ENCODE measurements at regions not wholly inside any gene's neighbourhood (a gene's known extent, or its start where the extent isn't known, plus 50 kb on each side); places are given as distances from the start of the nearest gene placed in this dataset.
"Not testable (repeated sequence)": the region's sequence is repeated elsewhere in the genome, so short reads cannot be mapped to it uniquely, and the experiment has no call there.

DNA sequence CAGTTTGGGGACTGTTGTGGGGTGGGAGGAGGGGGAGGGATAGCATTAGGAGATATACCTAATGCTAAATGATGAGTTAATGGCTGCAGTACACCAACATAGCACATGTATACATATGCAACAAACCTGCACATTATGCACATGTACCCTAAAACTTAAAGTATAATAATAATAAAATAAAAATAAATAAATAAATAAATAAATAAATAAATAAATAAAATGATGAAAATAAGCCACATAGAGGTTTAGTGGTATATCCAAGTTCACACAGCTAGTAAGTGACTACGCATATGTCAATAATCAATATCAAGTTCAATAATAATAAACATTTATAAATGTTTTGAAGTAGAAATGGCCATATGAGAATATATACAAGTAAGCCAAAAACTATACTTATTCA, 141.7 kb upstream of the LHX8 start:
- not testable (repeated sequence) for H2BK120ac ChIP-seq (ENCODE audit: insufficient read depth, low read length, poor library complexity); H4K91ac ChIP-seq (ENCODE audit: low read depth, low read length); H2AFZ ChIP-seq (ENCODE audit: insufficient read depth, low read length, poor library complexity); H3K18ac ChIP-seq (ENCODE audit: low read length); H3K36me3 ChIP-seq (ENCODE audit: control insufficient read depth in 1 of 2, insufficient read depth in 2 of 2, low read length in 2 of 2); H3K4ac ChIP-seq (ENCODE audit: low read depth, low read length); H2BK12ac ChIP-seq (ENCODE audit: low read length); H3K79me1 ChIP-seq (ENCODE audit: low read length); H3K4me2 ChIP-seq (ENCODE audit: low read length); H4K8ac ChIP-seq (ENCODE audit: low read depth, low read length); H3K23ac ChIP-seq (ENCODE audit: low read length); H3K4me1 ChIP-seq (ENCODE audit: control insufficient read depth in 1 of 2, insufficient read depth in 2 of 2, low read length in 2 of 2); H3K14ac ChIP-seq (ENCODE audit: low read length); H3K27me3 ChIP-seq (ENCODE audit: insufficient read depth, low read length); H4K12ac ChIP-seq (ENCODE audit: low read depth, low read length); DNase-seq; H3K79me2 ChIP-seq (ENCODE audit: control insufficient read depth, insufficient read depth, low read length, poor library complexity); H2AK5ac ChIP-seq (ENCODE audit: low read length); H3K4me3 ChIP-seq (ENCODE audit: low read depth, low read length); H3K27ac ChIP-seq (ENCODE audit: low read depth, low read length); H3K9ac ChIP-seq (ENCODE audit: low read length); H2BK5ac ChIP-seq (ENCODE audit: low read depth, low read length, poor library complexity); H3K9me3 ChIP-seq (ENCODE audit: insufficient read depth, low read depth, low read length)
- no CpG with 5 or more reads among the region's 1 CpG for WGBS (ENCODE audit: extremely low coverage, insufficient coverage, insufficient read length)

DNA sequence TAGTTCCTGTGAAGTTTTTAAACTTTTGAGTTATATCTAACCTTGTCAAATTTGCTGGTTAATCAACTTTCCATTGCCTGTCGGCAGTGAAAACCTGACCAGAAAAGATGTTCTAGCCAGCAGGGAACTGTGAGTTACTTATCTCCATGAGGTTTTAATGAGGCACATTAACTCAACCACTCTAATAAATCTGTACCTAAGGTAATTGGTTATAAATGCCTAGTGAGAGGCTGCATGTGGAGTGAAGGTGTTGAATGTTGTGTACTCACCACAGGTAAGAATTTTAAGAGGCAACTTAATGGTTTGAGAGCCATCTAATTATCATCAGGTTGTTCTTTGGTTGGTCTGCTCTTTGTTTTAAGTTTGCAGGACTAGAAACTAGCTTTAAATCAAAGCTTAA, 138.4 kb upstream of the LHX8 start:
- no peak overlapping the region for H3K4me3 ChIP-seq (ENCODE audit: low read depth, low read length)
- no peak overlapping the region for H4K8ac ChIP-seq (ENCODE audit: low read depth, low read length)
- no peaks in the 10 kb centered on the region for H3K79me1 ChIP-seq (ENCODE audit: low read length)
- H2BK120ac ChIP-seq (ENCODE audit: insufficient read depth, low read length, poor library complexity): no peak overlapping the region
- H3K4me2 ChIP-seq (ENCODE audit: low read length): no peak overlapping the region
- no peaks in the 10 kb centered on the region for H3K36me3 ChIP-seq (ENCODE audit: control insufficient read depth in 1 of 2, insufficient read depth in 2 of 2, low read length in 2 of 2)
- no peak overlapping the region for H3K18ac ChIP-seq (ENCODE audit: low read length)
- no CpG with 5 or more reads among the region's 1 CpG for WGBS (ENCODE audit: extremely low coverage, insufficient coverage, insufficient read length)
- no peak overlapping the region for H2BK12ac ChIP-seq (ENCODE audit: low read length)
- H3K4me1 ChIP-seq (ENCODE audit: control insufficient read depth in 1 of 2, insufficient read depth in 2 of 2, low read length in 2 of 2): no peaks in the 10 kb centered on the region
- no peak overlapping the region for H3K23ac ChIP-seq (ENCODE audit: low read length)
- H2AFZ ChIP-seq (ENCODE audit: insufficient read depth, low read length, poor library complexity): no peak overlapping the region
- no peak overlapping the region for H2AK5ac ChIP-seq (ENCODE audit: low read length)
- no peak for DNase-seq
- no peak overlapping the region for H4K12ac ChIP-seq (ENCODE audit: low read depth, low read length)
- no peak overlapping the region for H3K27ac ChIP-seq (ENCODE audit: low read depth, low read length)
- no peaks in the 10 kb centered on the region for H3K27me3 ChIP-seq (ENCODE audit: insufficient read depth, low read length)
- no peaks in the 10 kb centered on the region for H3K9me3 ChIP-seq (ENCODE audit: insufficient read depth, low read depth, low read length)
- H3K79me2 ChIP-seq (ENCODE audit: control insufficient read depth, insufficient read depth, low read length, poor library complexity): no peaks in the 10 kb centered on the region
- no peak overlapping the region for H3K9ac ChIP-seq (ENCODE audit: low read length)
- H3K4ac ChIP-seq (ENCODE audit: low read depth, low read length): no peak overlapping the region
- no peak overlapping the region for H3K14ac ChIP-seq (ENCODE audit: low read length)
- H4K91ac ChIP-seq (ENCODE audit: low read depth, low read length): no peak overlapping the region
- H2BK5ac ChIP-seq (ENCODE audit: low read depth, low read length, poor library complexity): no peak overlapping the region

DNA sequence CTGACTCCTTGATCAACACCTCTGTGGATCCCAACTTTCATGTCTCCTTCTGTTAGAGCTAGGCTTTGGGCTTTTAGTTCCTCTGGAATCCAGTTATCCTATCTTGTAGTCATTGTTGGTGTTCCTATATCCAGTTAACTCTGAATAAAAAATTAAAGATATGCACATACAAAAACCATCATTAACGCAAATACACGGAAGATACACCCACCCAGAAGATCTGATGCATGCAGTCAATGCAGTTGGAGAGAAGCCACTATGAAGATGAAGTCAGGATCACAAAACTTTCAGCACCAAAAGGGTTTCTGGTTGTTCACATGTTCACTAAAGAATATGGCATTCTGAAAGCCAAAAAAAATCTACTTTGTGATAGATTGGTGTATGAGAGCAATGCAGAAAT, 123.6 kb upstream of the LHX8 start:
- H4K12ac ChIP-seq (ENCODE audit: low read depth, low read length): no peak overlapping the region
- WGBS (ENCODE audit: extremely low coverage, insufficient coverage, insufficient read length): no CpG with 5 or more reads among the region's 2 CpGs
- no peaks in the 10 kb centered on the region for H3K4me1 ChIP-seq (ENCODE audit: control insufficient read depth in 1 of 2, insufficient read depth in 2 of 2, low read length in 2 of 2)
- H4K91ac ChIP-seq (ENCODE audit: low read depth, low read length): no peak overlapping the region
- no peaks in the 10 kb centered on the region for H3K9me3 ChIP-seq (ENCODE audit: insufficient read depth, low read depth, low read length)
- no peak overlapping the region for H3K4ac ChIP-seq (ENCODE audit: low read depth, low read length)
- no peak overlapping the region for H2BK12ac ChIP-seq (ENCODE audit: low read length)
- no peaks in the 10 kb centered on the region for H3K79me2 ChIP-seq (ENCODE audit: control insufficient read depth, insufficient read depth, low read length, poor library complexity)
- no peak overlapping the region for H3K4me3 ChIP-seq (ENCODE audit: low read depth, low read length)
- no peak for DNase-seq
- H2BK5ac ChIP-seq (ENCODE audit: low read depth, low read length, poor library complexity): no peak overlapping the region
- no peaks in the 10 kb centered on the region for H3K79me1 ChIP-seq (ENCODE audit: low read length)
- no peak overlapping the region for H2BK120ac ChIP-seq (ENCODE audit: insufficient read depth, low read length, poor library complexity)
- H3K23ac ChIP-seq (ENCODE audit: low read length): no peak overlapping the region
- H3K27ac ChIP-seq (ENCODE audit: low read depth, low read length): no peak overlapping the region
- H2AK5ac ChIP-seq (ENCODE audit: low read length): no peak overlapping the region
- no peak overlapping the region for H3K9ac ChIP-seq (ENCODE audit: low read length)
- H3K18ac ChIP-seq (ENCODE audit: low read length): no peak overlapping the region
- no peak overlapping the region for H4K8ac ChIP-seq (ENCODE audit: low read depth, low read length)
- no peaks in the 10 kb centered on the region for H3K36me3 ChIP-seq (ENCODE audit: control insufficient read depth in 1 of 2, insufficient read depth in 2 of 2, low read length in 2 of 2)
- no peak overlapping the region for H3K14ac ChIP-seq (ENCODE audit: low read length)
- no peak overlapping the region for H3K4me2 ChIP-seq (ENCODE audit: low read length)
- no peaks in the 10 kb centered on the region for H3K27me3 ChIP-seq (ENCODE audit: insufficient read depth, low read length)
- H2AFZ ChIP-seq (ENCODE audit: insufficient read depth, low read length, poor library complexity): no peak overlapping the region

DNA sequence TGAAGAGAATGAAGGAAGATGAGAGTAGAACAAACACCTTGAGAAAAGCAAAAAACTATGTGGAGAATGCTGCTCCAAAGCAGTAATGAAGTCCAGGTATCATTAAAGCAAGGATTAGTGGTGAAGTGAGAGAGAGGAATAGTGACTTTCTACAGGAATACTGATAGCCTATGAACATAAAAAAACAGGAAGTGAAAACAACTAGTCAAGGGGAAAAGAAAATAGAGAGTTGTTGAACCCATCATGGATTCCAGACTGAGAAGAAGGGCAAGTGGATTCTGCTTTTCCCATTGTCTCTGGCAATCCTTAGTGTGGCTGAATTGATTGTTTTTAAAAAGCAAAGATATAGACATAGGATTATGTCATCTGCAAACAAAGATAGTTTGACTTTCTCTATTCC, 119.9 kb upstream of the LHX8 start:
- Histone ChIP-seq H3K18ac (ENCODE audit: low read length) (no peak overlapping the region), H2AK5ac (ENCODE audit: low read length) (no peak overlapping the region), H3K79me2 (ENCODE audit: control insufficient read depth, insufficient read depth, low read length, poor library complexity) (no peaks in the 10 kb centered on the region), H3K23ac (ENCODE audit: low read length) (no peak overlapping the region), H4K8ac (ENCODE audit: low read depth, low read length) (no peak overlapping the region), H4K91ac (ENCODE audit: low read depth, low read length) (no peak overlapping the region), H4K12ac (ENCODE audit: low read depth, low read length) (no peak overlapping the region), H3K27ac (ENCODE audit: low read depth, low read length) (no peak overlapping the region), H2BK120ac (ENCODE audit: insufficient read depth, low read length, poor library complexity) (no peak overlapping the region), H3K36me3 (ENCODE audit: control insufficient read depth in 1 of 2, insufficient read depth in 2 of 2, low read length in 2 of 2) (no peaks in the 10 kb centered on the region), H3K14ac (ENCODE audit: low read length) (no peak overlapping the region), H3K9ac (ENCODE audit: low read length) (no peak overlapping the region), H3K4me3 (ENCODE audit: low read depth, low read length) (no peak overlapping the region), H2BK12ac (ENCODE audit: low read length) (no peak overlapping the region), H2AFZ (ENCODE audit: insufficient read depth, low read length, poor library complexity) (no peak overlapping the region), H3K4me2 (ENCODE audit: low read length) (no peak overlapping the region), H3K9me3 (ENCODE audit: insufficient read depth, low read depth, low read length) (no peaks in the 10 kb centered on the region), H3K4ac (ENCODE audit: low read depth, low read length) (no peak overlapping the region), H3K4me1 (ENCODE audit: control insufficient read depth in 1 of 2, insufficient read depth in 2 of 2, low read length in 2 of 2) (no peaks in the 10 kb centered on the region), H3K27me3 (ENCODE audit: insufficient read depth, low read length) (no peaks in the 10 kb centered on the region), H2BK5ac (ENCODE audit: low read depth, low read length, poor library complexity) (no peak overlapping the region), H3K79me1 (ENCODE audit: low read length) (no peaks in the 10 kb centered on the region)
- DNase-seq: no peak

DNA sequence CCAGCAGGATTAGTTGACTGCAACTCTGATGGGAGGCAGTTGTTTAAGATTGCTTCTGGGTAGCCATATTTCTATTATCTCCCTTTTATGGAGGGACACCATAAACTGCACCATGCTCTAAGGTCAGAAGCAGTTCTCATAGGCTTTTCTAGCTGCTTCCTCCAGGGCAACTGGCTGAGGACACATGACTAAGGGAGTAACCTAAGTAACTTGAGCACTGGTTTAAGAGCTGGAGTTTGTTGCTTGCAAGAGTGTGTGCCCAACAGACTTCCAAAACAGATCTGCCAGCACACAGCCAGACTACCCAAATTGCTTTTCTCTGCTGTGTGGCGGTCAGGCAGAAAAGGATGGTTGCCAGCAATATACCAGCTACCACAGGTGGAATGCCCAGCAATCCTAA, 111.2 kb upstream of the LHX8 start:
- Histone ChIP-seq H4K8ac (ENCODE audit: low read depth, low read length) (no peak overlapping the region), H3K27ac (ENCODE audit: low read depth, low read length) (no peak overlapping the region), H3K79me2 (ENCODE audit: control insufficient read depth, insufficient read depth, low read length, poor library complexity) (no peaks in the 10 kb centered on the region), H4K91ac (ENCODE audit: low read depth, low read length) (no peak overlapping the region), H2AK5ac (ENCODE audit: low read length) (no peak overlapping the region), H2BK120ac (ENCODE audit: insufficient read depth, low read length, poor library complexity) (no peak overlapping the region), H3K18ac (ENCODE audit: low read length) (no peak overlapping the region), H2AFZ (ENCODE audit: insufficient read depth, low read length, poor library complexity) (no peak overlapping the region), H4K12ac (ENCODE audit: low read depth, low read length) (no peak overlapping the region), H3K4ac (ENCODE audit: low read depth, low read length) (no peak overlapping the region), H3K79me1 (ENCODE audit: low read length) (no peaks in the 10 kb centered on the region), H2BK12ac (ENCODE audit: low read length) (no peak overlapping the region), H3K9ac (ENCODE audit: low read length) (no peak overlapping the region), H2BK5ac (ENCODE audit: low read depth, low read length, poor library complexity) (no peak overlapping the region), H3K4me3 (ENCODE audit: low read depth, low read length) (no peak overlapping the region), H3K4me2 (ENCODE audit: low read length) (no peak overlapping the region), H3K9me3 (ENCODE audit: insufficient read depth, low read depth, low read length) (no peaks in the 10 kb centered on the region), H3K14ac (ENCODE audit: low read length) (no peak overlapping the region), H3K27me3 (ENCODE audit: insufficient read depth, low read length) (no peaks in the 10 kb centered on the region), H3K4me1 (ENCODE audit: control insufficient read depth in 1 of 2, insufficient read depth in 2 of 2, low read length in 2 of 2) (no peaks in the 10 kb centered on the region), H3K23ac (ENCODE audit: low read length) (no peak overlapping the region), H3K36me3 (ENCODE audit: control insufficient read depth in 1 of 2, insufficient read depth in 2 of 2, low read length in 2 of 2) (no peaks in the 10 kb centered on the region)
- DNase-seq: no peak
- WGBS (ENCODE audit: extremely low coverage, insufficient coverage, insufficient read length): no CpG with 5 or more reads among the region's 1 CpG
